HL-60 (cell line): ENCODE measurements at regions not wholly inside any gene's neighbourhood (a gene's known extent, or its start where the extent isn't known, plus 50 kb on each side); places are given as distances from the start of the nearest gene placed in this dataset.

ENCODE experiments used
- CTCF ChIP-seq: IDR thresholded peaks from one replicate; pipeline ENCODE4 v1.5.1; 2011; ENCODE audit warnings: low read length, control low read depth, inconsistent platforms; ENCODE audit not compliant: insufficient read depth
- POLR2AphosphoS5 ChIP-seq: IDR thresholded peaks from 2 replicates; pipeline ENCODE4 v1.6.1; 2012; ENCODE audit warnings: low read depth
- REST ChIP-seq: IDR thresholded peaks from 2 replicates; pipeline ENCODE4 v1.6.1; 2012; ENCODE audit warnings: low read depth; ENCODE audit not compliant: insufficient replicate concordance

- TF ChIP-seq POLR2AphosphoS5 (no peak), CTCF (no peak), REST (no peak)
Measured at GRCh38 chr11:70892889-70893288, 359.5 kb downstream of the SHANK2 start.
